Cardiac muscle cell (in vitro differentiated cells and primary cell): ENCODE measurements at regions not wholly inside any gene's neighbourhood (a gene's known extent, or its start where the extent isn't known, plus 50 kb on each side); places are given as distances from the start of the nearest gene placed in this dataset.

Experiments used
- DNase-seq, 2 donors: peaks; one replicate each; pipeline versions ENCODE4 v3.0.0 to v3.0.0-alpha.2; 2010 to 2017; ENCODE audit warnings: low read depth in 1 of 2, low spot score in 1 of 2
- H3K27ac ChIP-seq: fragments of 200-600 bp; sonication (generic); 2 replicates; pipeline ENCODE4 v1.5.1; 2016
- H3K27me3 ChIP-seq: fragments of 200-600 bp; sonication (generic); 2 replicates; pipeline ENCODE4 v1.6.0; 2016; ENCODE audit warnings: control low read depth
- H3K36me3 ChIP-seq: fragments of 200-600 bp; sonication (generic); 2 replicates; pipeline ENCODE4 v1.5.1; 2016; ENCODE audit warnings: control low read depth
- H3K4me1 ChIP-seq: fragments of 200-600 bp; sonication (generic); 2 replicates; pipeline ENCODE4 v1.8.1; 2017; ENCODE audit warnings: low read depth, mild to moderate bottlenecking, mixed run types
- H3K4me3 ChIP-seq: fragments of 200-600 bp; sonication (generic); 2 replicates; pipeline ENCODE4 v1.5.1; 2016; ENCODE audit warnings: mild to moderate bottlenecking
- H3K9me3 ChIP-seq: fragments of 200-600 bp; sonication (generic); 2 replicates; pipeline ENCODE4 v1.5.1; 2017; ENCODE audit warnings: low read depth, mild to moderate bottlenecking, control low read depth
- CTCF ChIP-seq: IDR thresholded peaks from 2 replicates; pipeline ENCODE4 v1.5.1; 2012; ENCODE audit warnings: low read depth, mild to moderate bottlenecking, low read length

DNA sequence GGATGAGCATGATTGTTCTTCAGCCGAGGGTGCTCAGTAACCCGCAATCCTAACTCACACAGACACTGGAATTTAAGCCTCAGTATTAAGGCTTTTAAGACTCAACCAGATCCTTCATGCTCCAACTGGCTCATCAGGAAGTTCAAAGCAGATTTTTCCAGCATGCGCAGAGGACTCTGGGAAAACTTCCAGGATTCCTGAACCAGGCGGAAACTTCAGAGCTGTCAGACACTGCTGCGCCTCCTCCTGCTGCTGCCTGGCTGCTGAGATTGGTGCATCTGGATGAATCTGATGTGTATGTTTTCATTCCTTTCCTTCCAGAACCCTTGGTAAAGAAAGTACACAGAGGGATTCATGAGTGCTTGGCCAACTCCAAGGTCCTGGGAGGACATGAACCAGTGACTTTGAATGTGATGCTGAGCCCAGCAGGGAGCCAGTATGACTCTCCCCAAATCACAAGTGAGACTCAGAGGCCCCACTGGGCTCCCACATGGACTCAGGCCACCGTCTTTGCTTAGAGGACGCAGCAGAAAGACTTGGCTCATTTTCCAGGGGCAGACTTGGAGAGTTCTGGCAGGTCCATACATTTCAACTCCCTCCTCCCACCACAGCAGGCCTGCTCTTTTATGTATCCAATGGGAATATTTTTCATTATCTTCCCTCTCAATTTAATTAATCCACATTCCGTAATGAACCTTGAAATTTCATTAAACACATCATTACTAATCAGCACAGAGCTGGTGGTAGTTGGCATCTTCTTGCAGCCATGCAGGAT is 143.5 kb upstream of the HDAC4 start:
- Histone ChIP-seq H3K4me3 (no peak overlapping the region), H3K4me1 (no peaks in the 10 kb centered on the region), H3K9me3 (no peaks in the 10 kb centered on the region), H3K36me3 (no peaks in the 10 kb centered on the region), H3K27ac (no peak overlapping the region), H3K27me3 (no peaks in the 10 kb centered on the region)
- peak in 1 of 2 donors; percentile 47 for DNase-seq
- TF ChIP-seq CTCF: no peak

GRCh38 chr2:239543702-239544101 is 142.9 kb upstream of the HDAC4 start:
- Histone ChIP-seq H3K4me1 (no peaks in the 10 kb centered on the region), H3K27me3 (no peaks in the 10 kb centered on the region), H3K27ac (no peak overlapping the region), H3K4me3 (no peak overlapping the region), H3K9me3 (no peaks in the 10 kb centered on the region), H3K36me3 (no peaks in the 10 kb centered on the region)
- TF ChIP-seq CTCF: no peak
- no peak for DNase-seq

DNA sequence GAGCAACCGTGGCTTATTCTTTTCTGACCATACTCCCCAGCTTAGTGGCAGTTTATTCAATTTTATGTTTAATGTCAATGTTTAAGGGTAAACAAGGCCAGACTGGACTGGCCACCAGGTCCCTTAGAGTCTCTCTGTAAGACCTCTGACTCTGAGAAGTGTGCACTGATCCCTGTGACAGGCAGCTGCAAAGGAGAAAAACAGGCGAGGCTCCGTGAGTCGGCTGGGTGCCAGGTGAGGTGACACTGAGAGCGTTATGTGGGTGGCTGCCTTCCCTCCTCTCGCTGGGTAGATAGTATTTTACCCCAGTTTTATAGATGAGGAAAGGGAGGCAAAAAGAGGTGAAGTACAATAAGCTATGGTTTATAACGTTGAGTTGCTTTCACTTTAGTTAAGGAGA is 139.4 kb upstream of the HDAC4 start:
- Histone ChIP-seq H3K4me1 (no peaks in the 10 kb centered on the region), H3K27ac (no peak overlapping the region), H3K4me3 (no peak overlapping the region), H3K9me3 (no peaks in the 10 kb centered on the region), H3K36me3 (no peaks in the 10 kb centered on the region), H3K27me3 (no peaks in the 10 kb centered on the region)
- no peak for TF ChIP-seq CTCF
- DNase-seq: no peak

- TF ChIP-seq CTCF: no peak
- no peak overlapping the region for H3K27ac ChIP-seq
- no peaks in the 10 kb centered on the region for H3K9me3 ChIP-seq
- H3K4me3 ChIP-seq: no peak overlapping the region
- no peaks in the 10 kb centered on the region for H3K27me3 ChIP-seq
- H3K4me1 ChIP-seq: no peaks in the 10 kb centered on the region
- DNase-seq: no peak
- no peaks in the 10 kb centered on the region for H3K36me3 ChIP-seq
Observed at GRCh38 chr2:239539776-239540100, 138.9 kb upstream of the HDAC4 start.

DNA sequence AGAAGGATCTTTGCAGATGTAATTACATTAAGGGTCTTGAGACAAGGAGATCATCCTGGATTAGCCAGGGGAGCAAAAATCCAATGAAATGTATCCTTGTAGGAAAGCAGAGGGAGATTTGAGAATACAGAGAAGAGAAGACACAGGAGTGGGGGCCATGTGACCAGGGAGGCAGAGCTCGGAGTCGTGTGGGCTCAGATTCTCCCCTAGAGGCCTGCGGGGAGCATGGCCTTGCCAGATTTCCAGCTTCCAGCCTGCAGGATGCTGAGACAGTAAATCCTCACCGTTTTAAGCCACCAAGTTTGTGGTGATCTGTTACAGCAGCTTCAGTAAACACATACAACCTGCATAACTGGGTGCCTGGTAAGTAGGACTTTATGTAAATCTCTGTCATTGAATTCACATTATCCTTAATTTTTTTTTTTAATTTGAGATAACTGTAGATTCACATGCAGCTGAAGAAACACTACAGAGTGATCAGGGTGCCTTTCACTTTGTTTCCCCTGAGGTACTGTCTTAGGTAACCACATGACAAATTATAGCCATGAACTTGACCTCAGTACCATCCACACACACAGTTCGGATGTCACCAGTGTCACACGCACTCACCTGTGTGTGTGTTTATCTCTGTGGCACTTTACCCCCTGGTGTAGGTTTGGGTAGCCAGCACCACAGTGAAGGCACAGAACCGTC is 138.4 kb upstream of the HDAC4 start:
- Histone ChIP-seq H3K27ac (no peak overlapping the region), H3K36me3 (no peaks in the 10 kb centered on the region), H3K27me3 (no peaks in the 10 kb centered on the region), H3K4me3 (no peak overlapping the region), H3K9me3 (no peaks in the 10 kb centered on the region), H3K4me1 (no peaks in the 10 kb centered on the region)
- no peak for DNase-seq
- TF ChIP-seq CTCF: no peak
